Thymus (tissue), 11 donors: ENCODE measurements at regions not wholly inside any gene's neighbourhood (a gene's known extent, or its start where the extent isn't known, plus 50 kb on each side); places are given as distances from the start of the nearest gene placed in this dataset.

Experiments
- DNase-seq, 9 donors: peaks; one replicate each; pipeline ENCODE4 v3.0.0-alpha.2; 2013; ENCODE audit warnings: low spot score in 9 of 9, low read depth in 6 of 9, missing footprints in 1 of 9
- H3K27ac ChIP-seq, 2 donors: one replicate each; pipeline ENCODE4 v1.5.1; 2013; ENCODE audit warnings: control low read depth in 1 of 2, low read depth in 1 of 2, low read length in 1 of 2, mild to moderate bottlenecking in 1 of 2, moderate library complexity in 1 of 2
- H3K27me3 ChIP-seq, 2 donors: one replicate each; pipeline ENCODE4 v1.5.1; 2013; ENCODE audit warnings: low read length in 1 of 2; ENCODE audit not compliant: control insufficient read depth in 2 of 2, insufficient read depth in 1 of 2
- H3K36me3 ChIP-seq, 2 donors: one replicate each; pipeline ENCODE4 v1.5.1; 2013; ENCODE audit warnings: low read length in 1 of 2, mild to moderate bottlenecking in 1 of 2, moderate library complexity in 1 of 2; ENCODE audit not compliant: control insufficient read depth in 2 of 2, insufficient read depth in 2 of 2
- H3K4me1 ChIP-seq, 2 donors: one replicate each; pipeline ENCODE4 v1.5.1; 2013; ENCODE audit warnings: low read length in 2 of 2; ENCODE audit not compliant: control insufficient read depth in 2 of 2, insufficient read depth in 2 of 2
- H3K4me3 ChIP-seq, 2 donors: one replicate each; pipeline ENCODE4 v1.5.1; 2013; ENCODE audit warnings: low read length in 2 of 2, control low read depth in 1 of 2, mild to moderate bottlenecking in 1 of 2
- H3K9me3 ChIP-seq, 2 donors: one replicate each; pipeline ENCODE4 v1.5.1; 2013; ENCODE audit warnings: low read length in 1 of 2, mild to moderate bottlenecking in 1 of 2; ENCODE audit not compliant: control insufficient read depth in 2 of 2, insufficient read depth in 1 of 2
- WGBS: extraction: QIAGEN DNeasy Blood & Tissue Kit; methylation state at CpG from one replicate; pipeline ENCODE4 v1.1.7; 2013; 5-methylcytosine and 5-hydroxymethylcytosine counted together
- donor health status: healthy.

GRCh38 chr4:181350615-181351415 lies 892.4 kb upstream of the TENM3 start:
- no peak for DNase-seq
- WGBS: 71% methylated on average over 9 of the region's 9 CpGs
- Histone ChIP-seq H3K4me3 (no peak overlapping the region), H3K4me1 (no peaks in the 10 kb centered on the region), H3K36me3 (no peaks in the 10 kb centered on the region), H3K9me3 (no peaks in the 10 kb centered on the region), H3K27ac (no peak overlapping the region), H3K27me3 (no peaks in the 10 kb centered on the region)

- H3K9me3 ChIP-seq: no peaks in the 10 kb centered on the region
- no peaks in the 10 kb centered on the region for H3K27me3 ChIP-seq
- no peaks in the 10 kb centered on the region for H3K4me1 ChIP-seq
- no peak for DNase-seq
- 91% methylated on average over 4 of the region's 4 CpGs for WGBS
- no peak overlapping the region for H3K4me3 ChIP-seq
- no peaks in the 10 kb centered on the region for H3K36me3 ChIP-seq
- H3K27ac ChIP-seq: no peak overlapping the region
These were observed 878.7 kb upstream of the TENM3 start for GRCh38 chr4:181364504-181364903.

DNA sequence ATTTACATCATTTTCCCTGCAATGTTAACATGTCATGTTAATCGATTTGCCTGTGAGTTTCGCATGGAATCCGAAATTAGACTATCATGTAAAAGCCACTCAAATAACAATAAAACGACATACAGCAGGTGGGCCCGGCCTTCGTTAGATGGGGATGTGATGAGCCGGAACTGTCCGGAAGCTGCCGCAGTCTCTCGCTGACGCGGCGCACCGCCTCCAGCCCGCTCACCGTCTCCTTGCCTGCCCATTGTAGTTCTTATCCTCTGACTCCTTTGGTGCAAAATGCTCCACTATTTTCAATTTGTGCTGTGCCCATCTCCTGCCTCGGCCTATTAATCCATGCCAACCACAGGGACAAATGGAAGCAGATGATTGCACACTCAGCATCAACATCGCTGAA lies 877.5 kb upstream of the TENM3 start:
- no peak overlapping the region for H3K27ac ChIP-seq
- no peaks in the 10 kb centered on the region for H3K27me3 ChIP-seq
- no peak overlapping the region for H3K4me3 ChIP-seq
- no peak for DNase-seq
- WGBS: 96% methylated on average over 18 of the region's 18 CpGs
- H3K36me3 ChIP-seq: no peaks in the 10 kb centered on the region
- no peaks in the 10 kb centered on the region for H3K4me1 ChIP-seq
- H3K9me3 ChIP-seq: no peaks in the 10 kb centered on the region

- Histone ChIP-seq H3K27ac (no peak overlapping the region), H3K9me3 (no peaks in the 10 kb centered on the region), H3K4me1 (no peaks in the 10 kb centered on the region), H3K4me3 (no peak overlapping the region), H3K36me3 (no peaks in the 10 kb centered on the region), H3K27me3 (no peaks in the 10 kb centered on the region)
- 73% methylated on average over 3 of the region's 3 CpGs for WGBS
- DNase-seq: no peak
These were observed 871.2 kb upstream of the TENM3 start for GRCh38 chr4:181372014-181372413.

DNA sequence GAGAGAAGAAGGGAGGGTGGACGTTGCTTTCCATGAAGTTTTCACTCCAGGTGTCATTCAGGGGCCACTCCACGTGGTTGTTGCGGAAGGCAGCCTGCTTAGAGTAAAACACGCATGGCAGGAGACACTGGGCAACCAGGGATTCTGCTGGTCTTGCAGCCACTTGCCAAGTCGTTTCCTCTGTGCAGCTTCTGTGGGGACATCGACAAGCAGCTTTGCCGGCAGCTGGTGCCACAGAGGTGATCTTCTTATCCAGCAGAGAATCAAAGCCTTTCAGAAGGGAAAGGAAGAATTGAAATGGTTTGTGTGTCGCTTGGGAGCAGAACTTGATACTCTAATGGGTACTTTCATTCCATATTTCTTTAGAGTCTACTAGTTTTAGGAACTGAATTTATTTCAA lies 867.1 kb upstream of the TENM3 start:
- H3K27me3 ChIP-seq: no peaks in the 10 kb centered on the region
- 79% methylated on average over 8 of the region's 8 CpGs for WGBS
- no peaks in the 10 kb centered on the region for H3K36me3 ChIP-seq
- H3K4me1 ChIP-seq: no peaks in the 10 kb centered on the region
- no peaks in the 10 kb centered on the region for H3K9me3 ChIP-seq
- no peak overlapping the region for H3K27ac ChIP-seq
- no peak for DNase-seq
- H3K4me3 ChIP-seq: no peak overlapping the region

- 94% methylated on average over 1 of the region's 1 CpG for WGBS
These were observed 855.1 kb upstream of the TENM3 start for GRCh38 chr4:181388061-181388460.

DNA sequence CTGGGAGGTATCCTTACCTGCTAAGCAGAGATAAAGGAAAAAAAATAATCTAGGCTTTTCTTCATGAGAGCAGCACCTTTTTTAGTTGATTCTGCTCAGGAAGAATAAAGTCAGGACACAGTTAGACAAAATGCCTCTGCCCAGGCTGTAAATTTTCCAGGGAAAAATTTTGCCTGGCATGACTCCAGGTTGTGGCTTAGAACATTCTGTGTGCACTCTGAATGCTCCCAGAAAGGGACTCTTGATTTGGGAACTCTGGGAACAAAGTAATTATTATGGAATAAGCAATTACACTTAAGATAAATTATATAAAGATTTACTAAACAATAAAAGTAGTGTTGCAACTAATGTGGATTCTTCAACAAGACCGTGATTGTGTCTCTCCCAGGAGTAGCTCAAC lies 826.2 kb upstream of the TENM3 start:
- DNase-seq: no peak
- H3K27ac ChIP-seq: no peak overlapping the region
- no peaks in the 10 kb centered on the region for H3K4me1 ChIP-seq
- no peak overlapping the region for H3K4me3 ChIP-seq
- whole genome bisulfite sequencing: 98% methylated on average over 1 of the region's 1 CpG
- H3K27me3 ChIP-seq: no peaks in the 10 kb centered on the region
- peaks cover 0 to 2% of the 10 kb centered on the region in 2 donors for H3K9me3 ChIP-seq
- no peaks in the 10 kb centered on the region for H3K36me3 ChIP-seq

More at GRCh38 chr4:181388061-181388460, 855.1 kb upstream of the TENM3 start:
- no peaks in the 10 kb centered on the region for H3K36me3 ChIP-seq
- DNase-seq: no peak
- H3K4me1 ChIP-seq: no peaks in the 10 kb centered on the region
- no peak overlapping the region for H3K27ac ChIP-seq
- no peak overlapping the region for H3K4me3 ChIP-seq
- H3K27me3 ChIP-seq: no peaks in the 10 kb centered on the region
- no peaks in the 10 kb centered on the region for H3K9me3 ChIP-seq

- WGBS: 90% methylated on average over 8 of the region's 8 CpGs
- H3K27ac ChIP-seq: no peak overlapping the region
- DNase-seq: no peak
These were observed 824.7 kb upstream of the TENM3 start for GRCh38 chr4:181418496-181418895.

DNA sequence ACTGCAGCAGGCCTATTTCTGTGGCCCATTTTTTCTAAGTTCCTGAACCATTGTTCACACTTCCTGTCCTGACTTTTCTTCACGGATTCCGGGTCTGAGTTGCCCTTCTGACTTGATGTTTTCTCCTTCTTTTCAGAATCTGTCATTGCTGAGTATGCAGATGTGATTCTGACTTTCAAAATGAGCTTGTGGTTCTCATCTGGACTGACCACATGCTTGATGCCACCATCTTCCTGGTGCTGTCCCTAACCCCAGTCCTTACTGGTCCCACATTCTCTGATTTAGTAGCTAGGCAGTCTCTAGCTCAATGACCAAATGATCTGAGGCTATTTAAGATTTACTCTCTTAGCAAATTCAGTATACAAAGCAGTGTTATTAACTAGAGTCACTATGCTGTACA lies 822.3 kb upstream of the TENM3 start:
- Histone ChIP-seq H3K4me3 (no peak overlapping the region), H3K36me3 (no peaks in the 10 kb centered on the region), H3K27me3 (no peaks in the 10 kb centered on the region), H3K9me3 (no peaks in the 10 kb centered on the region), H3K4me1 (no peaks in the 10 kb centered on the region), H3K27ac (no peak overlapping the region)
- 19% methylated on average over 2 of the region's 2 CpGs for WGBS
- no peak for DNase-seq

More at GRCh38 chr4:181418496-181418895, 824.7 kb upstream of the TENM3 start:
- Histone ChIP-seq H3K36me3 (no peaks in the 10 kb centered on the region), H3K9me3 (peaks cover 0 to 2% of the 10 kb centered on the region in 2 donors), H3K4me1 (no peaks in the 10 kb centered on the region), H3K27me3 (no peaks in the 10 kb centered on the region), H3K4me3 (no peak overlapping the region)
